Naive thymus-derived CD4-positive, alpha-beta T cell (primary cell): ENCODE measurements at regions not wholly inside any gene's neighbourhood (a gene's known extent, or its start where the extent isn't known, plus 50 kb on each side); places are given as distances from the start of the nearest gene placed in this dataset.

Experiments used
- ATAC-seq: fragments of 150-1000 bp; cut with Tn5 transposase; 2 replicates; pipeline ENCODE4 v1.10.0; 2021; ENCODE audit warnings: mild to moderate bottlenecking, moderate library complexity
- CTCF ChIA-PET: fragments of 350-600 bp; sonication (Branson Sonifier 250); formaldehyde crosslinking; loops from one replicate; lab custom pipeline; 2021; ENCODE audit warnings: antibody characterized with exemption; lab: Charles Lee
- POLR2A ChIA-PET: fragments of 350-600 bp; sonication (Branson Sonifier 250); formaldehyde crosslinking; loops from one replicate; lab custom pipeline; 2021; ENCODE audit warnings: antibody characterized with exemption, inconsistent platforms; lab: Charles Lee
- DNase-seq, 9 donors: peaks; one replicate each; pipeline versions ENCODE4 v3.0.0 to v3.0.0-alpha.2; 2020 to 2022; ENCODE audit warnings: mixed read lengths in 1 of 9
- H3K27ac ChIP-seq: one replicate; pipeline ENCODE4 v1.7.0; 2013; ENCODE audit warnings: mild to moderate bottlenecking, low read depth, low read length, moderate library complexity
- H3K27me3 ChIP-seq, 2 donors: one replicate each; pipeline ENCODE4 v1.7.0; 2013; ENCODE audit warnings: low read length in 2 of 2, mild to moderate bottlenecking in 2 of 2, moderate library complexity in 2 of 2; ENCODE audit not compliant: control insufficient read depth in 2 of 2, insufficient read depth in 2 of 2
- H3K36me3 ChIP-seq, 3 experiments: 1 replicate in 2 of 3; 2 replicates in 1 of 3; pipeline ENCODE4 v1.7.0; 2013; ENCODE audit warnings: low read length in 3 of 3, mild to moderate bottlenecking in 3 of 3, moderate library complexity in 1 of 3; ENCODE audit not compliant: insufficient read depth in 3 of 3, control insufficient read depth in 2 of 3
- H3K4me1 ChIP-seq, 2 donors: one replicate each; pipeline ENCODE4 v1.7.0; 2013; ENCODE audit warnings: low read length in 2 of 2, mild to moderate bottlenecking in 2 of 2, moderate library complexity in 1 of 2; ENCODE audit not compliant: control insufficient read depth in 2 of 2, insufficient read depth in 2 of 2
- H3K4me3 ChIP-seq: 2 replicates; pipeline ENCODE4 v1.7.0; 2013; ENCODE audit warnings: mild to moderate bottlenecking, low read length
- H3K9me3 ChIP-seq, 3 experiments: 1 replicate in 2 of 3; 2 replicates in 1 of 3; pipeline ENCODE4 v1.7.0; 2013; ENCODE audit warnings: low read length in 3 of 3; ENCODE audit not compliant: control insufficient read depth in 2 of 3
- H3K27ac Mint-ChIP-seq, 9 donors: one replicate each; pipeline ENCODE4 v1.8.0; 2020 to 2022; ENCODE audit warnings: mixed read lengths in 9 of 9, mild to moderate bottlenecking in 8 of 9, moderate library complexity in 5 of 9, inconsistent platforms in 2 of 9
- H3K27me3 Mint-ChIP-seq, 5 donors: one replicate each; pipeline ENCODE4 v1.8.0; 2021 to 2022; ENCODE audit warnings: mixed read lengths in 5 of 5, mild to moderate bottlenecking in 1 of 5
- H3K36me3 Mint-ChIP-seq, 5 donors: one replicate each; pipeline ENCODE4 v1.8.0; 2020 to 2022; ENCODE audit warnings: mixed read lengths in 5 of 5, mild to moderate bottlenecking in 3 of 5, inconsistent platforms in 1 of 5
- H3K4me1 Mint-ChIP-seq, 7 donors: one replicate each; pipeline ENCODE4 v1.8.0; 2020 to 2022; ENCODE audit warnings: mixed read lengths in 7 of 7, mild to moderate bottlenecking in 3 of 7, inconsistent platforms in 1 of 7
- H3K4me3 Mint-ChIP-seq, 10 donors: one replicate each; pipeline ENCODE4 v1.8.0; 2020 to 2022; ENCODE audit warnings: mild to moderate bottlenecking in 10 of 10, mixed read lengths in 10 of 10, moderate library complexity in 6 of 10, inconsistent platforms in 2 of 10
- H3K9me3 Mint-ChIP-seq, 11 donors: one replicate each; pipeline ENCODE4 v1.8.0; 2020 to 2022; ENCODE audit warnings: mixed read lengths in 11 of 11, mild to moderate bottlenecking in 4 of 11, inconsistent platforms in 1 of 11, moderate library complexity in 1 of 11
- intact Hi-C, 2 donors: fragments of 100-400 bp; cut with micrococcal nuclease; formaldehyde crosslinking; loops; one replicate each; pipeline ENCODE4 v1.15.1; 2023

DNA sequence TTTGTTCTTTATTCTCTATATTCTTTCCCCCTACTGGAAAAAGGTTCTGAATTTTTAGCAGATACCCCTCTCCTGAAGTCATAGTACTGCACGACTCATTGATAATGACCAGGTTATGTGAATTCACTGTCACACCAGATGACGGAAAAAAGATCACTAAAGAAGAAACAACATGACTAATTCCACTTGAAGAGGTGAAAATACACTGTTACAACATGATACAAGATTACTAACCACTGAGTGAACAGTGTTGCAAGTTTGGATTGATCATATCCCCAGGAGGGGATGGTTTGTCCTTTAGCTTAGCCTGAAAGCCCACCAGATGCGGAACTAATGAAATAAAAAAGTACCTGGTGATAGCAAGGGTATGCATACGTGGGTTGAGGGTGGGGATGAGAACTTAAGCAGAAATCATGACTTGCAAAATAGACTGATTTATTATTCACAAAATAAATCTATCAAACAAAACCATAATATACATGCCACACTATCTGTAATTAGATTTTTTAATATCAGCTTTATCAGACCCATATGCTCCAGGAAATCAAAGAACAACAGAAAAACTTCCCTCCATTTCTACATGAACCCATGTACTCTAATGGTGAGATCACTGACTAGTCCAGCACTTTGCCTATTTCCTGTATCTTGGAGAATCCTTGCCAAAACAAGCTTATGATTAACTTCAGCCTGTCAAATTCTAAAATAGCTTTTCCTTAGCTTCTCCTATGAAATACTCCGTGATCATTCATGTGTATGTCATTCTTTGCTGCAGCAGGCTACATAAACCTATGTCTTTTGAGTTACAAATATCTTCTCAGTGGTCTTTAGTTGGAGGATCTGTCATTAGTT, 257.4 kb upstream of the AGA start:
- Mint-ChIP-seq H3K27ac (no peak overlapping the region), H3K9me3 (peaks cover 0 to 6% (median 2%) of the 10 kb centered on the region in 11 donors), H3K4me1 (no peaks in the 10 kb centered on the region), H3K4me3 (no peak overlapping the region), H3K36me3 (no peaks in the 10 kb centered on the region), H3K27me3 (peaks cover 0 to 18% (median 5%) of the 10 kb centered on the region in 5 donors)
- ChIA-PET POLR2A (no interaction called here), CTCF (no interaction called here)
- H3K27me3 ChIP-seq, result no peaks in the 10 kb centered on the region
- intact Hi-C loops, result no loop called here
- no peaks in the 10 kb centered on the region for H3K9me3 ChIP-seq
- no peaks in the 10 kb centered on the region for H3K4me1 ChIP-seq
- no peaks in the 10 kb centered on the region for H3K36me3 ChIP-seq
- no peak overlapping the region for H3K4me3 ChIP-seq
- ATAC-seq (no peak), DNase-seq (no peak)
- no peak overlapping the region for H3K27ac ChIP-seq

DNA sequence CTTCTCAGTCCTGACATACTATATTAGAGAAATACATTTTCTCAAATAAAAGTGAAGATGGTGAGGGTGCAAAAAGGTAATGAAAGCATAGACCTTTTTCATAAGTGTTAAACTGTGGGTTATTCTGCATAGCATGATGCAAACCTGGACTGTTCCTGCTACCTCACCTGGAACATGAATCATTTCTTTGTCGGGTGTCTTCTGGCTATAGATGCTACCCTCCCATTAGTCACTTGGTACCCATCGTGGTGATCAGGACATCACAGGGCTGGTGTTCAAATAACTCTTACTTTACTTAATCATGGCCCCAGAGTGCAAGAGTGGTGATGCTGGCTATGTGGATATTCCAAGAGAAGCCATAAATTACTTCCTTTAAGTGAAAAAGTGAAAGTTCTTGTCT, 264.7 kb upstream of the AGA start:
- Mint-ChIP-seq H3K36me3 (no peaks in the 10 kb centered on the region), H3K9me3 (peaks cover 0 to 6% (median 2%) of the 10 kb centered on the region in 11 donors), H3K27me3 (peaks cover 0 to 7% (median 0%) of the 10 kb centered on the region in 5 donors), H3K27ac (no peak overlapping the region), H3K4me3 (no peak overlapping the region), H3K4me1 (no peaks in the 10 kb centered on the region)
- CTCF ChIA-PET, result no interaction called here
- POLR2A ChIA-PET, result no interaction called here
- Histone ChIP-seq H3K27ac (no peak overlapping the region), H3K9me3 (no peaks in the 10 kb centered on the region), H3K4me3 (no peak overlapping the region), H3K27me3 (no peaks in the 10 kb centered on the region), H3K4me1 (no peaks in the 10 kb centered on the region), H3K36me3 (no peaks in the 10 kb centered on the region)
- DNase-seq, result no peak
- ATAC-seq, result no peak
- intact Hi-C loops, result no loop called here

DNA sequence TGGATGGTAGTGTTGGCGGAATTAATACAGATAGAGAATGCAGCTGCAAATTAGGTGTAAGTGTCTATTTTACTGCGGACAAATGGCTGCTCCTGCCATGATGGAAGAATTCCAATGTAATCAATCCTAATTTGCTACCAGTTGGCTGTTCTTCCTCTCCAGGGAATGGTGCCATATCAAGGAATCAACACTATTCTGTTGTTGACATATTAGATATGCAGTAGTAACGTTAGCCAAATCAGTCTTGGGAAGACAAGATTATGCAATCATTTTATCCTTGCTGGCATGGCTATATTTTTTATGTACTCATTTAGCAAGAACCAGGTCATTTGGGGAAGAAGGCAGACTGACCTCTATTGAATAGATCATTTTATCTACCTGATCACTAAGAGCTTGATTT, 271.2 kb upstream of the AGA start:
- peaks cover 0 to 8% (median 0%) of the 10 kb centered on the region in 11 donors for H3K9me3 Mint-ChIP-seq
- no peak overlapping the region for H3K27ac Mint-ChIP-seq
- no peak overlapping the region for H3K4me3 Mint-ChIP-seq
- POLR2A ChIA-PET, result no interaction called here
- H3K36me3 ChIP-seq, result no peaks in the 10 kb centered on the region
- H3K27ac ChIP-seq, result no peak overlapping the region
- H3K9me3 ChIP-seq, result no peaks in the 10 kb centered on the region
- no peak for DNase-seq
- no peaks in the 10 kb centered on the region for H3K4me1 ChIP-seq
- no peak for ATAC-seq
- peaks cover 0 to 11% (median 0%) of the 10 kb centered on the region in 5 donors for H3K27me3 Mint-ChIP-seq
- CTCF ChIA-PET, result no interaction called here
- no peak overlapping the region for H3K4me3 ChIP-seq
- H3K27me3 ChIP-seq, result no peaks in the 10 kb centered on the region
- intact Hi-C loops, result no loop called here
- no peaks in the 10 kb centered on the region for H3K36me3 Mint-ChIP-seq
- H3K4me1 Mint-ChIP-seq, result no peaks in the 10 kb centered on the region

DNA sequence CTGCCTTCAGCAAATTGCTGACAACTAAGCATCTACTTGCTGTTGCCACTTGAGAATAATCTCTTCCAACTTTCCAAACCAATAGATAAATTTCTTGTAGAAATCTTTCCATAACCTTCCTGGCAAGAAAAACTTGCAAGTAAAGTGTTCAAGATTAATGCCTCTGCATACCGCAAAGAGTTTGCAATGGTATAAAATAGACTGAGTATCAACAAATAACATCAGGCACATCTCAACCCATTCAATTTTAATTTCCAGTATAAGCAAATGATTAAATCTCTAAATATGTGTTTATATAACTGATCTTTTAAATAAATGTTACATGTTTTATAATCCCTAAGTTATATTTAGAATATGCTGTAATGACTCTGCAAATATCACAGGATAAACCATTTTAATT, 275.2 kb upstream of the AGA start:
- Histone ChIP-seq H3K36me3 (no peaks in the 10 kb centered on the region), H3K27me3 (no peaks in the 10 kb centered on the region), H3K27ac (no peak overlapping the region), H3K4me3 (no peak overlapping the region), H3K9me3 (no peaks in the 10 kb centered on the region), H3K4me1 (no peaks in the 10 kb centered on the region)
- H3K9me3 Mint-ChIP-seq, result peaks cover 0 to 5% (median 0%) of the 10 kb centered on the region in 11 donors
- H3K4me1 Mint-ChIP-seq, result no peaks in the 10 kb centered on the region
- intact Hi-C loops, result no loop called here
- no peak overlapping the region for H3K4me3 Mint-ChIP-seq
- H3K27me3 Mint-ChIP-seq, result peaks cover 0 to 11% (median 0%) of the 10 kb centered on the region in 5 donors
- ATAC-seq, result no peak
- CTCF ChIA-PET, result no interaction called here
- DNase-seq, result no peak
- POLR2A ChIA-PET, result no interaction called here
- H3K36me3 Mint-ChIP-seq, result no peaks in the 10 kb centered on the region
- no peak overlapping the region for H3K27ac Mint-ChIP-seq

DNA sequence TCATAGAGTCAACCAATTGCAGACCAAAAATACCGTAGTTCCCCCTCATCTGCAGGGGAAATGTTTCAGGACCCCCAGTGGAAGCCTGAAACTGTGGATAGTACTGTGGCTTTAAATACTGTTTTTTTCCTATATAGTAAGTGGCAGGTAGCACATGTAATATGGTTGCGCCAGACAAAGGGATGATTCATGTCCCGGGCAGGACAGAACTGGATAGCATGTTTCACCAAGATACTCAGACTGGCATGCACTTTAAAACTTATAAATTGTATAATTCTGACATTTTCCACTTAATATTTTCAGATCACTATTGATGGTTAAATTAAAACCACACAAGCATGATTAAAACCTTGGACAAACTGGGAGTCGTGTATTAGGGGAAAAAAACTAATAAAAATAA, 276.3 kb upstream of the AGA start:
- no peak for ATAC-seq
- Mint-ChIP-seq H3K27ac (no peak overlapping the region), H3K27me3 (peaks cover 0 to 11% (median 0%) of the 10 kb centered on the region in 5 donors), H3K36me3 (no peaks in the 10 kb centered on the region), H3K4me3 (no peak overlapping the region), H3K9me3 (peaks cover 0 to 6% (median 0%) of the 10 kb centered on the region in 11 donors), H3K4me1 (no peaks in the 10 kb centered on the region)
- Histone ChIP-seq H3K27me3 (no peaks in the 10 kb centered on the region), H3K36me3 (no peaks in the 10 kb centered on the region), H3K9me3 (no peaks in the 10 kb centered on the region), H3K4me1 (no peaks in the 10 kb centered on the region), H3K27ac (no peak overlapping the region), H3K4me3 (no peak overlapping the region)
- POLR2A ChIA-PET, result no interaction called here
- CTCF ChIA-PET, result no interaction called here
- no peak for DNase-seq
- intact Hi-C loops, result no loop called here

DNA sequence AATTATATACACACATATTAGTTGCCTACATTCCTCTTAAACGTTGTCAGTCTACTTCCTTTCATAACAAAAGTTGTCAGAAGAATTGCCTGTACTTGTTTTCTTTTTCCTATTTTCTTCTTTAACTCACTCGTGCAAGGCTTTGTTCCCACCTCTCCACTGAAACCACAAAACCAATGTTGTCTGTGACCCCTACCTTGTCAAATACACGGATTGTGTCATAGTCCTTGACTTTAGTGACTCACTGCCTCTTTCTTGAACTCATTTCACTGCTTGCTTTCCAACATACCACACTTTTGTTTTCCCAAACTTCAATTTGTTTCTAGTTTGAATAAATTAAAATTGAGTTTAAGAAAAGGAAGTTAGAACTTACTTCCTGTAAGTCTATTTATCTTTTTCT, 283.9 kb upstream of the AGA start:
- no peaks in the 10 kb centered on the region for H3K36me3 ChIP-seq
- ATAC-seq, result no peak
- POLR2A ChIA-PET, result no interaction called here
- no peak for DNase-seq
- H3K9me3 ChIP-seq, result no peaks in the 10 kb centered on the region
- H3K27ac ChIP-seq, result no peak overlapping the region
- intact Hi-C loops, result no loop called here
- no peaks in the 10 kb centered on the region for H3K4me1 ChIP-seq
- H3K27me3 ChIP-seq, result no peaks in the 10 kb centered on the region
- peaks cover 0 to 4% (median 0%) of the 10 kb centered on the region in 11 donors for H3K9me3 Mint-ChIP-seq
- H3K36me3 Mint-ChIP-seq, result no peaks in the 10 kb centered on the region
- no peak overlapping the region for H3K4me3 ChIP-seq
- CTCF ChIA-PET, result interaction anchor here (0.6 kb wide), 1 partner anchor 28 kb away, joined by 3 read pairs; no protein-coding TSS in a partner anchor
- no peak overlapping the region for H3K4me3 Mint-ChIP-seq
- no peaks in the 10 kb centered on the region for H3K27me3 Mint-ChIP-seq
- H3K27ac Mint-ChIP-seq, result no peak overlapping the region
- H3K4me1 Mint-ChIP-seq, result peaks cover 0 to 4% (median 0%) of the 10 kb centered on the region in 7 donors
